HepG2 (cell line): ENCODE measurements at regions not wholly inside any gene's neighbourhood (a gene's known extent, or its start where the extent isn't known, plus 50 kb on each side); places are given as distances from the start of the nearest gene placed in this dataset.

Source experiments
- ATAC-seq: fragments of 200-7000 bp; cut with Tn5 transposase; 3 replicates; pipeline ENCODE4 v1.9.1; 2020; ENCODE audit warnings: mild to moderate bottlenecking, moderate library complexity
- BruUV-seq: library from RNA; stranded (reverse); fragments of 400-500 nt; replicated peaks from 2 replicates; lab custom pipeline; 2021; lab: Mats Ljungman, UMichigan
- CTCF ChIA-PET: fragments of 300-600 bp; formaldehyde crosslinking; extraction: SDS; loops from one replicate; lab custom pipeline; 2021; ENCODE audit warnings: low total read pairs, inconsistent platforms, low intra/inter-chr PET ratio; lab: Yijun Ruan, JAX
- POLR2A ChIA-PET: fragments of 350-600 bp; sonication (Branson Sonifier 250); formaldehyde crosslinking; loops from one replicate; lab custom pipeline; 2020; ENCODE audit warnings: antibody characterized with exemption, inconsistent platforms; lab: Yijun Ruan, JAX
- DNase-seq: peaks from one replicate; pipeline ENCODE4 v3.0.0-alpha.2; 2015; ENCODE audit warnings: low spot score
- FAIRE-seq: peaks from 3 replicates; lab custom pipeline; 2011; peaks lifted over from hg19 to GRCh38; lab: Jason Lieb, UNC
- H2AFZ ChIP-seq: one replicate; pipeline ENCODE4 v1.6.1; 2011; ENCODE audit warnings: low read length, inconsistent platforms
- H3K27ac ChIP-seq: fragments of 300-600 bp; 3 replicates; pipeline ENCODE4 v1.8.0; 2011; ENCODE audit warnings: mixed run types, mild to moderate bottlenecking, mixed read lengths, low read length, inconsistent platforms; ENCODE audit not compliant: insufficient read depth; ENCODE audit errors: extremely low read length
- H3K27me3 ChIP-seq, 2 experiments: fragments of 200-600 bp in 1 of 2; 2 replicates in 1 of 2; 3 replicates in 1 of 2; pipeline versions ENCODE4 v1.6.0 to v1.8.0; 2011; ENCODE audit warnings: low read length in 2 of 2, mild to moderate bottlenecking in 2 of 2, moderate library complexity in 2 of 2, inconsistent platforms in 1 of 2; ENCODE audit not compliant: insufficient read depth in 2 of 2, control insufficient read depth in 1 of 2
- H3K36me3 ChIP-seq, 2 experiments: fragments of 200-600 bp in 1 of 2; replicated peaks in 1 of 2; 2 replicates in 1 of 2; 3 replicates in 1 of 2; pipeline versions ENCODE4 v1.5.1 to v1.8.0; 2011; ENCODE audit warnings: low read length in 2 of 2, inconsistent platforms in 1 of 2; ENCODE audit not compliant: insufficient read depth in 2 of 2, control insufficient read depth in 1 of 2
- H3K4me1 ChIP-seq: 2 replicates; pipeline ENCODE4 v1.5.1; 2012; ENCODE audit warnings: low read length, inconsistent platforms; ENCODE audit not compliant: insufficient read depth
- H3K4me2 ChIP-seq: 2 replicates; pipeline ENCODE4 v1.6.0; 2011; ENCODE audit warnings: low read depth, low read length, inconsistent platforms
- H3K4me3 ChIP-seq, 3 experiments: fragments of 200-600 bp in 1 of 3; sonication (generic), shearing (Covaris generic) in 1 of 3; replicated peaks in 1 of 3; 2 replicates each; pipeline ENCODE4 v1.5.1; 2011 to 2016; ENCODE audit warnings: low read length in 3 of 3, inconsistent platforms in 2 of 3, low read depth in 2 of 3, mild to moderate bottlenecking in 2 of 3, control low read depth in 1 of 3, mixed read lengths in 1 of 3; ENCODE audit not compliant: insufficient read depth in 1 of 3
- H3K79me2 ChIP-seq: one replicate; pipeline ENCODE4 v1.6.1; 2011; ENCODE audit warnings: low read length, inconsistent platforms; ENCODE audit not compliant: insufficient read depth
- H3K9ac ChIP-seq: 2 replicates; pipeline ENCODE4 v1.6.0; 2011; ENCODE audit warnings: mild to moderate bottlenecking, low read depth, low read length, inconsistent platforms; ENCODE audit not compliant: insufficient read depth
- H3K9me3 ChIP-seq: 2 replicates; pipeline ENCODE4 v1.5.1; 2012; ENCODE audit warnings: mild to moderate bottlenecking, low read length
- H4K20me1 ChIP-seq: 2 replicates; pipeline ENCODE4 v1.6.0; 2011; ENCODE audit warnings: inconsistent platforms, mild to moderate bottlenecking, low read length, moderate library complexity; ENCODE audit not compliant: insufficient read depth
- ARID4A ChIP-seq: sonication (generic); formaldehyde crosslinking; IDR thresholded peaks from 2 replicates; pipeline ENCODE4 v1.5.0; 2020; ENCODE audit warnings: mild to moderate bottlenecking, missing genetic modification reagents, borderline replicate concordance
- CC2D1A ChIP-seq: sonication (generic); formaldehyde crosslinking; IDR thresholded peaks from 2 replicates; pipeline ENCODE4 v1.8.1; 2023; ENCODE audit warnings: mild to moderate bottlenecking, missing genetic modification reagents
- MYNN ChIP-seq: sonication (generic); formaldehyde crosslinking; IDR thresholded peaks from 2 replicates; pipeline ENCODE4 v1.4.0; 2020; ENCODE audit warnings: mild to moderate bottlenecking, low read depth, missing genetic modification reagents
- POLR2G ChIP-seq: fragments of 200-400 bp; formaldehyde crosslinking; IDR thresholded peaks from 2 replicates; pipeline ENCODE4 v1.6.1; 2018; ENCODE audit warnings: mild to moderate bottlenecking, low read depth, low read length, moderate library complexity
- RBM22 ChIP-seq: fragments of 200-400 bp; formaldehyde crosslinking; optimal IDR thresholded peaks from 2 replicates; pipeline ENCODE3; 2017; ENCODE audit warnings: mild to moderate bottlenecking, low read length, moderate library complexity
- RXRA ChIP-seq: sonication (generic); formaldehyde crosslinking; IDR thresholded peaks from 2 replicates; pipeline ENCODE4 v1.5.1; 2020; ENCODE audit warnings: missing genetic modification reagents
- ZBTB26 ChIP-seq: IDR thresholded peaks from 2 replicates; pipeline ENCODE4 v1.6.1; 2016; ENCODE audit warnings: missing compliant biosample characterization, missing genetic modification reagents, borderline replicate concordance
- ZNF230 ChIP-seq: sonication (generic); formaldehyde crosslinking; IDR thresholded peaks from 2 replicates; pipeline ENCODE4 v1.4.0; 2020; ENCODE audit warnings: mild to moderate bottlenecking, missing genetic modification reagents
- ZNF512 ChIP-seq: sonication (generic); formaldehyde crosslinking; IDR thresholded peaks from 2 replicates; pipeline ENCODE4 v1.4.0; 2020; ENCODE audit warnings: mild to moderate bottlenecking, missing genetic modification reagents
- WGBS: methylation state at CpG from one replicate; pipeline ENCODE4 v1.1.6; 2017; ENCODE audit warnings: low lambda C conversion rate; 5-methylcytosine and 5-hydroxymethylcytosine counted together
- in situ Hi-C: cut with HindIII; loops from 2 replicates; pipeline ENCODE4 v1.10.0; 2017; ENCODE audit warnings: low pct_unique_long_range_greater_than_20kb; ENCODE audit not compliant: extremely low pct_ligation_motif_present
- intact Hi-C: fragments of 100-400 bp; cut with micrococcal nuclease; formaldehyde crosslinking; loops from one replicate; pipeline ENCODE4 v1.10.0; 2022; ENCODE audit not compliant: unreplicated experiment

DNA sequence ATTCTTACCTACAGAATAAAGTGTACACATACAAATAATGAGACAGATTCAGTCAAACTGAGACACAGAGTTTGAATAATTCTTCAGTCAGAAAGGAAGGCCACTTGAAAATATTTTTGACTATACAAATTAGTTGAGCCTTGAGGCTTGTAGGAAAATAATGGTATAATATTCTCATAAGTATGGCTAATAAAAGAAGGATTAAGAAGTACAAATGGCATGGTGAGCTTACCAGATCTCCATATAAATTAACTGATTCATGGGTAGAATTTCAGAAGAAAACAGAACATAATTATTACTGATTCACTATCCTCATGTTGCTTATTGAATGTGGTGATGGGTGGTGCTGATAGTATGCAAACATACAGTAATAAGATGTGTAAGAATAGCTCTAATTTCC, 401.1 kb downstream of the PCDH18 start:
- in situ Hi-C loops (no loop called here), intact Hi-C loops (no loop called here)
- no peaks in the 10 kb centered on the region for H4K20me1 ChIP-seq
- ChIA-PET POLR2A (no interaction called here), CTCF (no interaction called here)
- DNase-seq (no peak), ATAC-seq (no peak), FAIRE-seq (no peak)
- no peak overlapping the region for H3K9ac ChIP-seq
- TF ChIP-seq ZBTB26 (CRISPR knock-in tag) (no peak), CC2D1A (CRISPR knock-in tag) (no peak)
- no peak overlapping the region for H3K27ac ChIP-seq
- H3K9me3 ChIP-seq, result no peaks in the 10 kb centered on the region
- H3K79me2 ChIP-seq, result no peaks in the 10 kb centered on the region
- H3K27me3 ChIP-seq, result no peaks in the 10 kb centered on the region
- H3K4me2 ChIP-seq, result no peak overlapping the region
- no peak overlapping the region for H2AFZ ChIP-seq
- H3K4me3 ChIP-seq, result no peak overlapping the region
- BruUV-seq, result no TSS peak
- H3K36me3 ChIP-seq, result no peaks in the 10 kb centered on the region
- no peaks in the 10 kb centered on the region for H3K4me1 ChIP-seq

GRCh38 chr4:137129845-137130244, 402.4 kb downstream of the PCDH18 start:
- no peak overlapping the region for H3K27ac ChIP-seq
- no TSS peak for BruUV-seq
- H2AFZ ChIP-seq, result no peak overlapping the region
- H3K9me3 ChIP-seq, result no peaks in the 10 kb centered on the region
- 3% methylated on average over 1 of the region's 1 CpG for WGBS
- no peaks in the 10 kb centered on the region for H3K27me3 ChIP-seq
- H3K9ac ChIP-seq, result no peak overlapping the region
- DNase-seq (no peak), ATAC-seq (no peak), FAIRE-seq (no peak)
- CTCF ChIA-PET, result no interaction called here
- POLR2A ChIA-PET, result no interaction called here
- H3K79me2 ChIP-seq, result no peaks in the 10 kb centered on the region
- intact Hi-C loops, result no loop called here
- H3K4me2 ChIP-seq, result no peak overlapping the region
- no peak overlapping the region for H3K4me3 ChIP-seq
- no peaks in the 10 kb centered on the region for H3K4me1 ChIP-seq
- no peaks in the 10 kb centered on the region for H3K36me3 ChIP-seq
- in situ Hi-C loops, result no loop called here
- H4K20me1 ChIP-seq, result no peaks in the 10 kb centered on the region
- TF ChIP-seq ZNF512 (no peak), ZNF230 (CRISPR knock-in tag) (no peak), POLR2G (no peak), MYNN (no peak), ARID4A (no peak), RBM22 (no peak), RXRA (no peak)
